ENCODE measurements at regions not wholly inside any gene's neighbourhood (a gene's known extent, or its start where the extent isn't known, plus 50 kb on each side); places are given as distances from the start of the nearest gene placed in this dataset.

GRCh38 chr2:47293976-47294375, 75.1 kb upstream of the EPCAM start:
- Histone ChIP-seq H3K4me3 (ENCODE audit: low read depth in 2 of 2, low read length in 2 of 2) (no peak overlapping the region), H3K27me3 (ENCODE audit: control insufficient read depth, insufficient read depth, low read length) (no peaks in the 10 kb centered on the region), H3K27ac (ENCODE audit: low read length) (no peak overlapping the region), H3K4me1 (ENCODE audit: control insufficient read depth, insufficient read depth, low read length) (no peaks in the 10 kb centered on the region), H3K9me3 (ENCODE audit: control insufficient read depth, insufficient read depth, low read depth, low read length) (no peaks in the 10 kb centered on the region), H3K36me3 (ENCODE audit: control insufficient read depth, insufficient read depth, low read length) (no peaks in the 10 kb centered on the region)
- in situ Hi-C loops (cut with HindIII; ENCODE audit: low pct_unique_long_range_greater_than_20kb, low sequenced_read_pairs) (no loop called here), intact Hi-C loops (cut with micrococcal nuclease; ENCODE audit: unreplicated experiment) (no loop called here)
- CTCF ChIA-PET: no interaction called here
- no peak for TF ChIP-seq POLR2AphosphoS5 (IDR thresholded peaks at IDR 0.05; ENCODE audit: low read depth, low read length)
- no peak for TF ChIP-seq CTCF (IDR thresholded peaks at IDR 0.05)
- TF ChIP-seq SIN3A (IDR thresholded peaks at IDR 0.05; ENCODE audit: borderline replicate concordance, insufficient read depth, low read depth, low read length): no peak
- no peak for TF ChIP-seq TCF7L2 (IDR thresholded peaks at IDR 0.05; ENCODE audit: low read depth, low read length)
- TF ChIP-seq, protein P1, sequence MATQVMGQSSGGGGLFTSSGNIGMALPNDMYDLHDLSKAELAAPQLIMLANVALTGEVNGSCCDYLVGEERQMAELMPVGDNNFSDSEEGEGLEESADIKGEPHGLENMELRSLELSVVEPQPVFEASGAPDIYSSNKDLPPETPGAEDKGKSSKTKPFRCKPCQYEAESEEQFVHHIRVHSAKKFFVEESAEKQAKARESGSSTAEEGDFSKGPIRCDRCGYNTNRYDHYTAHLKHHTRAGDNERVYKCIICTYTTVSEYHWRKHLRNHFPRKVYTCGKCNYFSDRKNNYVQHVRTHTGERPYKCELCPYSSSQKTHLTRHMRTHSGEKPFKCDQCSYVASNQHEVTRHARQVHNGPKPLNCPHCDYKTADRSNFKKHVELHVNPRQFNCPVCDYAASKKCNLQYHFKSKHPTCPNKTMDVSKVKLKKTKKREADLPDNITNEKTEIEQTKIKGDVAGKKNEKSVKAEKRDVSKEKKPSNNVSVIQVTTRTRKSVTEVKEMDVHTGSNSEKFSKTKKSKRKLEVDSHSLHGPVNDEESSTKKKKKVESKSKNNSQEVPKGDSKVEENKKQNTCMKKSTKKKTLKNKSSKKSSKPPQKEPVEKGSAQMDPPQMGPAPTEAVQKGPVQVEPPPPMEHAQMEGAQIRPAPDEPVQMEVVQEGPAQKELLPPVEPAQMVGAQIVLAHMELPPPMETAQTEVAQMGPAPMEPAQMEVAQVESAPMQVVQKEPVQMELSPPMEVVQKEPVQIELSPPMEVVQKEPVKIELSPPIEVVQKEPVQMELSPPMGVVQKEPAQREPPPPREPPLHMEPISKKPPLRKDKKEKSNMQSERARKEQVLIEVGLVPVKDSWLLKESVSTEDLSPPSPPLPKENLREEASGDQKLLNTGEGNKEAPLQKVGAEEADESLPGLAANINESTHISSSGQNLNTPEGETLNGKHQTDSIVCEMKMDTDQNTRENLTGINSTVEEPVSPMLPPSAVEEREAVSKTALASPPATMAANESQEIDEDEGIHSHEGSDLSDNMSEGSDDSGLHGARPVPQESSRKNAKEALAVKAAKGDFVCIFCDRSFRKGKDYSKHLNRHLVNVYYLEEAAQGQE (IDR thresholded peaks at IDR 0.05; ENCODE audit: insufficient read depth in 1 of 2, low read depth in 2 of 2, low read length in 1 of 2): no peak
- no TSS peak for BruUV-seq (replicated peaks)
- ATAC-seq: no peak
- DNase-seq (ENCODE audit: low read depth, low spot score): no peak
- POLR2A ChIA-PET: no interaction called here

GRCh38 chr2:47288864-47289263, 80.2 kb upstream of the EPCAM start:
- TF ChIP-seq, protein P1 (IDR thresholded peaks at IDR 0.05; ENCODE audit: insufficient read depth in 1 of 2, low read depth in 2 of 2, low read length in 1 of 2): no peak
- TF ChIP-seq SIN3A (IDR thresholded peaks at IDR 0.05; ENCODE audit: borderline replicate concordance, insufficient read depth, low read depth, low read length) (no peak), TCF7L2 (IDR thresholded peaks at IDR 0.05; ENCODE audit: low read depth, low read length) (no peak), CTCF (IDR thresholded peaks at IDR 0.05) (no peak), POLR2AphosphoS5 (IDR thresholded peaks at IDR 0.05; ENCODE audit: low read depth, low read length) (no peak)
- no TSS peak for BruUV-seq (replicated peaks)
- Histone ChIP-seq H3K36me3 (ENCODE audit: control insufficient read depth, insufficient read depth, low read length) (no peaks in the 10 kb centered on the region), H3K4me1 (ENCODE audit: control insufficient read depth, insufficient read depth, low read length) (no peaks in the 10 kb centered on the region), H3K9me3 (ENCODE audit: control insufficient read depth, insufficient read depth, low read depth, low read length) (no peaks in the 10 kb centered on the region), H3K27me3 (ENCODE audit: control insufficient read depth, insufficient read depth, low read length) (no peaks in the 10 kb centered on the region), H3K27ac (ENCODE audit: low read length) (no peak overlapping the region), H3K4me3 (ENCODE audit: low read depth in 2 of 2, low read length in 2 of 2) (no peak overlapping the region)
- no peak for ATAC-seq
- ChIA-PET POLR2A (no interaction called here), CTCF (no interaction called here)
- intact Hi-C loops (cut with micrococcal nuclease; ENCODE audit: unreplicated experiment): no loop called here
- DNase-seq (ENCODE audit: low read depth, low spot score): no peak
- in situ Hi-C loops (cut with HindIII; ENCODE audit: low pct_unique_long_range_greater_than_20kb, low sequenced_read_pairs): no loop called here

All from Panc1 (cell line).